ENCODE measurements at regions not wholly inside any gene's neighbourhood (a gene's known extent, or its start where the extent isn't known, plus 50 kb on each side); places are given as distances from the start of the nearest gene placed in this dataset.

- no peak for FAIRE-seq
- H2AFZ ChIP-seq (ENCODE audit: low read depth, low read length), result no peak overlapping the region
- no peaks in the 10 kb centered on the region for H3K27me3 ChIP-seq (ENCODE audit: control insufficient read depth in 2 of 2, insufficient read depth in 2 of 2, low read length in 2 of 2)
- BruUV-seq (replicated peaks), result no TSS peak
- intact Hi-C loops (cut with micrococcal nuclease), result loop anchor here (10.0 kb wide), 1 partner anchor 168 kb away; no protein-coding TSS in a partner anchor
- TF ChIP-seq POLR2A (IDR thresholded peaks at IDR 0.05; ENCODE audit: low read depth, low read length) (no peak), JUN (IDR thresholded peaks at IDR 0.05; ENCODE audit: borderline replicate concordance, insufficient read depth, insufficient read length, low read depth) (no peak), GATA2 (IDR thresholded peaks at IDR 0.05; ENCODE audit: insufficient read depth, insufficient read length, low read depth, low read length) (no peak), CTCF (IDR thresholded peaks at IDR 0.05; ENCODE audit: extremely low read depth in 1 of 2, insufficient read depth in 1 of 2, low read depth in 1 of 2, low read length in 2 of 2) (no peak), MYC (IDR thresholded peaks at IDR 0.05; ENCODE audit: low read depth, low read length) (no peak), EZH2 (IDR thresholded peaks at IDR 0.05; ENCODE audit: borderline replicate concordance, low read depth, low read length, severe bottlenecking) (no peak), POLR2AphosphoS5 (IDR thresholded peaks at IDR 0.05; ENCODE audit: insufficient read depth, low read depth, low read length) (no peak), MAX (IDR thresholded peaks at IDR 0.05; ENCODE audit: insufficient read depth, insufficient read length) (no peak), FOS (IDR thresholded peaks at IDR 0.05; ENCODE audit: borderline replicate concordance, insufficient read depth, low read length) (no peak)
- H3K4me2 ChIP-seq (ENCODE audit: insufficient read depth, low read length), result no peak overlapping the region
- no peaks in the 10 kb centered on the region for H3K9me1 ChIP-seq (replicated peaks; ENCODE audit: control insufficient read depth, extremely low read depth, insufficient read depth, low read length)
- no peak overlapping the region for H3K27ac ChIP-seq (ENCODE audit: insufficient read depth, low read depth, low read length)
- DNase-seq (ENCODE audit: low read depth, low spot score), result no peak
- CTCF ChIA-PET, result no interaction called here
- POLR2A ChIA-PET, result no interaction called here
- H3K4me3 ChIP-seq (replicated peaks in 1 of 3; ENCODE audit: insufficient read depth in 1 of 3, low read depth in 1 of 3, low read length in 3 of 3), result no peak overlapping the region
- no peaks in the 10 kb centered on the region for H3K79me2 ChIP-seq (ENCODE audit: control insufficient read depth, insufficient read depth, low read length)
- dilution Hi-C loops (cut with MboI; ENCODE audit: extremely low pct_ligation_motif_present, low sequenced_read_pairs), result no loop called here
- no peaks in the 10 kb centered on the region for H3K36me3 ChIP-seq (ENCODE audit: control insufficient read depth in 2 of 2, extremely low read depth in 1 of 2, insufficient read depth in 2 of 2, low read length in 2 of 2)
- H3K4me1 ChIP-seq (ENCODE audit: control insufficient read depth, extremely low read depth, insufficient read depth, low read length), result peaks cover 3% of the 10 kb centered on the region
- no peaks in the 10 kb centered on the region for H3K9me3 ChIP-seq (replicated peaks; ENCODE audit: control insufficient read depth, insufficient read depth, low read length)
- no peak overlapping the region for H3K9ac ChIP-seq (replicated peaks; ENCODE audit: extremely low read depth, insufficient read depth, low read length)
- H4K20me1 ChIP-seq (replicated peaks; ENCODE audit: control insufficient read depth, extremely low read depth, insufficient read depth, low read length), result no peaks in the 10 kb centered on the region
These were observed 570.6 kb upstream of the ZNF608 start for GRCh38 chr5:125316915-125317535.

All from endothelial cell of umbilical vein (primary cell).